GM18951 (cell line): ENCODE measurements at regions not wholly inside any gene's neighbourhood (a gene's known extent, or its start where the extent isn't known, plus 50 kb on each side); places are given as distances from the start of the nearest gene placed in this dataset.

Experiments
- POLR2A ChIP-seq: IDR thresholded peaks from 4 replicates; pipeline ENCODE4 v1.6.1; 2011; ENCODE audit warnings: mild to moderate bottlenecking; ENCODE audit not compliant: insufficient read length, insufficient read depth; ENCODE audit errors: extremely low read depth
- in situ Hi-C: fragments of 300-500 bp; cut with MboI; formaldehyde crosslinking; loops from one replicate; pipeline ENCODE4 v1.12.0; 2022; ENCODE audit warnings: low sequenced_read_pairs, mixed read lengths, inconsistent platforms; ENCODE audit not compliant: unreplicated experiment

DNA sequence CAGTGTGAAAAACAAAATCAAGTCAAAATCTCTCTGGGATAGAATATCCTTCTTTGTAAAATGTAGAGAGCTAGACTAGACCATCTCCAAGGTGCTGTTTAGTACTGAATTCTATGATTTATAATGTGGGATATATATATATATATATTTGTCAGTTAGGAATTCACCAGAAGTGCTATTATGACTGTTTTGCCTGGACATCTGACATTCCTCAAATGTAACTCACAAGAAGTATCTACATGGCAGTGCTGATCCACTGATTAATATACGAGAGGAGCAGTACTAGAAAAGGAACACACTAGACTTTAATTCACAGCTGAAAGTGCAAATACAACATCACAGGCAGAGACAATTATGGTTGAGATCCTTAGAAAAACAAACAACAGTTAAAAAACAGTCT lies 208.9 kb downstream of the GBA3 start:
- no peak for TF ChIP-seq POLR2A
- in situ Hi-C loops: no loop called here

- in situ Hi-C loops: no loop called here
- no peak for TF ChIP-seq POLR2A
These were observed 208.1 kb downstream of the GBA3 start for GRCh38 chr4:22900876-22901275.

DNA sequence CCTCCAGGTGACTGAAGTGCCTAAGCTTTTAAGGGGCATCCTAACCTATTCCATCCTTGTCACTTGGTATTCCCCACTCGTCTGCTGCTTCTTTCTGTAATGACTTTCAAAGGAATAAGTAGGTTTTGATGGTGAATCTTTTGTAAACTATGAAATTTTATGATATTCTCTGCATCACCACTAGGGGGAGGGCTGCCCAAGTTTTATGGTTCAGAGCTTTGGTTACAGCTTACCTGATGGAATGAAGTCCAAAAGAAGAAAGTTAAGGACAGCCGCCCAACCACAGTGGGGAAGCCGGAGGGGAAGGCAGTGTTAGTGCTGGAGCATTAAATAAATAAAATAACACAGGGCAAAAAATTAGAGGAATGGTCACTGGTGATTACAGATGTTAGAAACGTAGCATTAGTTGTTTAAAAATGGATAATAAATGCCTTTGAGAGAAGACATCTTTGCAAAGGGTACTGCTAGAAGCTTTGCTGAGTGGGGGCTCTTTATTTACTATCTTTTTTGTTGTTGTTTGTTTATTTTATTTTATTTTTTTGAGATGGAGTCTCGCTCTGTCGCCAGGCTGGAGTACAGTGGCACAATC lies 204.9 kb downstream of the GBA3 start:
- in situ Hi-C loops: loop anchor here (25.0 kb wide), 1 partner anchor 1515 kb away; no protein-coding TSS in a partner anchor
- TF ChIP-seq POLR2A: no peak

DNA sequence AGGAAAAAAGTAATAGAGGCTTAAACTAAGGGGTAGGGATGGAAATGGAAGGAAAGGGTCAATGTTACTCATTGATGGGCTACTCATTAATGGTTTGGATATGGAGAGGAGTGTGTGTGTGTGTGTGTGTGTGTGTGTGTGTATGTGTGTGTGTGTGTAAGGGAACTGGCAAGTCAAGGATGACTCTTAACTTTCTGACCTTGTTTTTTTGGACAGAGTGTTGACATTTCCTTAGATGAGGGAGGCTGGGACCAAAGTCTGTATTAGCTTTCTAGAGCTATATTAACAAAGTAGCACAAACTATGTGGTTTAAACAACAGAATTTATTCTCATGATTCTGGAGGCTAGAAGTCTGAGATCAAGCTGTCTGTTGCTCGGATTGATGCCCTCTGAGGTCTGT lies 202.7 kb downstream of the GBA3 start:
- no peak for TF ChIP-seq POLR2A
- in situ Hi-C loops: loop anchor here (25.0 kb wide), 1 partner anchor 1517 kb away; no protein-coding TSS in a partner anchor

GRCh38 chr4:22884157-22884556 lies 191.4 kb downstream of the GBA3 start:
- no peak for TF ChIP-seq POLR2A
- in situ Hi-C loops: loop anchor here (25.0 kb wide), 1 partner anchor 1528 kb away; no protein-coding TSS in a partner anchor

DNA sequence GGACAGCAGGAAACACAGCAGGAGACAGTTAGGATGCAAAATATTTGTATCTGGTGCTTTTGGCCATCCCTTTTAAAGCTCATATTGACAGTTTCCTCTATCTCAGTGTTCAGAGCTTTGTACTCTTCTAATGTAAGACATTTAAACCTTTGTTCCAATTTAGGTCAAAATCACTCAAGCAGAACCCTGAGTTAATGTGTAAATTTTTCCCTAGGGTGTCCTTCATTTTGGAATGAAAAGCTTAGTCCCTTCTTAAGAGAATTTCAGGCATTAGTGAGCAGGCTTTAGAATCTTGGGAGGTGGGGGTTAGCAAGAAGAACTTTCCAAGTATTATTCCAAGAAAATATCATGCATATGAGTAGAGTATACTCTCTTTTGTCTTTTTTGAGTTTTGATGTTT lies 188.7 kb downstream of the GBA3 start:
- in situ Hi-C loops: loop anchor here (25.0 kb wide), 1 partner anchor 1531 kb away; no protein-coding TSS in a partner anchor

GRCh38 chr4:22877486-22878052 lies 184.8 kb downstream of the GBA3 start:
- in situ Hi-C loops: loop anchor here (25.0 kb wide), 1 partner anchor 1535 kb away; no protein-coding TSS in a partner anchor
- no peak for TF ChIP-seq POLR2A

More for the DNA sequence above, 188.7 kb downstream of the GBA3 start:
- no peak for TF ChIP-seq POLR2A

GRCh38 chr4:22876270-22876669 lies 183.5 kb downstream of the GBA3 start:
- no peak for TF ChIP-seq POLR2A
- in situ Hi-C loops: loop anchor here (25.0 kb wide), 1 partner anchor 1536 kb away; no protein-coding TSS in a partner anchor

DNA sequence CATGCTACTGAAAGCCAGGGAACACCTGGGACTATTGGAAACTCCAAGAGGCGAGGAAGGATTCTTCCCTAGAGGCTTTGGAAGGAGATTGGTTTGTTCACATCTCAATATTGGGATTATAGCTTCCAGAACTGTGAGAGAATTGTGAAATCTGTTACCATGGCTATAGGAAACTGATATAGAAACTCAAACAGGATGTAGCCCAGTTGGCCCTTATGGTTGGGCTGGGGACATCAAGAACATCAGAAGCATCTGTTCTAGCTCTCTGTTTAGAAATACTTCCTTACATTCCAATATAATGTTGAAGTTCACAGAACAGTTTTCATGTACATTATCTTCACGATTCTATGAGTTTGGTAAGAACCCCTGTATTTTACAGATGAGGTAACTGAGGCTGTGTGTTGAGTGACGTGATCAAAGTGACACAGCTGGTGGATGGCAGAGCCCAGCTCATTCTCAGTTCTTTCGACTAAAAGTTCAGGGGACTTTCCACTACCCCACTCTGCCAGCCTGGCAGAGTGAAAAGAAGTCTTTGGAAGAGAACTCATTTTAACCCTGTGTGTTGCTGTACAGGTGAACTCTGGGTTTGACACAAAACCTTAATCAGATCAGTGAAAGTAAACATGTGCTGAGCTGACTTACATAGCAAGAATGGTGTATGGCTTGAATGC lies 183.0 kb downstream of the GBA3 start:
- in situ Hi-C loops: loop anchor here (25.0 kb wide), 1 partner anchor 1537 kb away; no protein-coding TSS in a partner anchor
- no peak for TF ChIP-seq POLR2A

GRCh38 chr4:22874334-22874912 lies 181.7 kb downstream of the GBA3 start:
- in situ Hi-C loops: no loop called here
- TF ChIP-seq POLR2A: no peak

DNA sequence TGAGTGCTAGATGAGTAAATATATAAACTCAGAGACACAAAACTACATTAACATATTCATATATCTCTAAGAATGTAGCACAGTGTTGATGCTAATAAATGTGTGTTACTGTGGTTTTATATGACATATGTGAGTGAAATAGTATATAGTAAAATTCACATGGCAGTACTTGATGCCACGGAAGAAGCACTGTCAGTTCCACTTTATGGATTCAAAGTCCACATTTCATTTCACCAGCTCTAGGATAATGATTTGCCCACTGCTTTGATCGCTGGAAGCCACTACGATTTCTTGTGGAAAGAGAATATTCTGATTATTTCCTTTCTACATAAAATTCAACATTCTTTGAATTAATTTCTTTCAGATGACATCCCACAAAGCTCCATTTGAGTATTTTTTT lies 181.2 kb downstream of the GBA3 start:
- TF ChIP-seq POLR2A: no peak
- in situ Hi-C loops: no loop called here

DNA sequence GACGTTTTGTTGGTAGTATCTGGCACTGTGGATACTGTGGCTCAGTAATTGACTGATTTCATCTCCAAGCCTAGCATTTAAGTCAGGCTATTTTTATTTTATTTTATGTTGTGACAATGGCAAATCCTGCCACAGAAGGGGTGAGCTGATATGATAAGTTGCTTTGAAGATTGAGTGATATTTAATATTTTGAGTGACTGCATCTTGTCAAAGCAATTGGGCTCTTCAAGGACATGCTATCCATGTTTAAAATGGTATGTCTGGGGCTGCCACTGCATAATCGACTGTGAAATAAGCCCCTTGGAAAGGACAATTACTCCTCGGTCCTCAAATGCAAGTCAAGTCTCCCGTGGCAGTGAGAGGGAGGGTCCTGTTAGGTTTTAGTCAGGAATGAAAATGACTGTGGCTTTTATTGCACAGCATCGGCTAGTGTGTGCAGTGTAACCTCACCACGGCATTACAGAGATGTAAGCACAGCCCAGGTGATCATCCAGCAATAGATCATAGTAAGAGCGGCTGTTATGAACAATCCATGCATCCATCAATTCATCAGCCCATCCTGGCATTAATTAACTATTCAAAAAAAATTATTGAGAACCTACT lies 178.2 kb downstream of the GBA3 start:
- TF ChIP-seq POLR2A: no peak
- in situ Hi-C loops: no loop called here

DNA sequence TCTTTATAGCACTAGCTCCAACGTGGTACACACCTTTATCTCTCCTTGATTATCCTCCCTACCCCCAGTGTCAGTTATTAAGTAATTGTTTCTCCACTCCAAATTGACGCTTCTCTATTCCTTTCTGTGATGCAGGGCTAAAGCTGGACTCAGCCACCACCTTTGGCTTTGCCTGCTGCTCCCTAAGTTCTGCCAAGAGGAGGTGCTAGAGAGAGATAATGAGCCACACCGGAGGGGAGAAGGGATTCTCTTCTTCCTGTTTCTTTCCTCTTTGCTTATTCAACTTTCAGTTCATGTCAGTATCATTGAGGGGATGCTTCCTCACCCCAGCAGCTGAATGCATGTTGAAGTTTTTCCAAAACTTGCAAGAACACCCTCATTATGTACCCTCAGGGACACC lies 176.5 kb downstream of the GBA3 start:
- no peak for TF ChIP-seq POLR2A
- in situ Hi-C loops: no loop called here
